CD4-positive, alpha-beta T cell treated with Interleukin-2 at 100 ng/mL for 4 hours (primary cell): ENCODE measurements at regions not wholly inside any gene's neighbourhood (a gene's known extent, or its start where the extent isn't known, plus 50 kb on each side); places are given as distances from the start of the nearest gene placed in this dataset.
"Not testable (repeated sequence)": the region's sequence is repeated elsewhere in the genome, so short reads cannot be mapped to it uniquely, and the experiment has no call there.

Experiments
- DNase-seq: peaks from one replicate; pipeline ENCODE4 v3.0.0-alpha.2; 2020; ENCODE audit warnings: low spot score

GRCh38 chr4:140246216-140246615 is 92.2 kb upstream of the MAML3 start:
- no peak for DNase-seq

- no peak for DNase-seq
These were observed 90.3 kb upstream of the MAML3 start for GRCh38 chr4:140244328-140244727.

GRCh38 chr4:140243278-140243753 is 89.3 kb upstream of the MAML3 start:
- DNase-seq, result no peak

- DNase-seq, result no peak
These were observed 88.6 kb upstream of the MAML3 start for GRCh38 chr4:140242357-140243277.

GRCh38 chr4:140240237-140240636 is 86.3 kb upstream of the MAML3 start:
- DNase-seq, result no peak

GRCh38 chr4:140239311-140239710 is 85.3 kb upstream of the MAML3 start:
- DNase-seq, result no peak

- no peak for DNase-seq
These were observed 84.5 kb upstream of the MAML3 start for GRCh38 chr4:140238351-140239056.

GRCh38 chr4:140237616-140238350 is 83.8 kb upstream of the MAML3 start:
- DNase-seq, result no peak

- no peak for DNase-seq
These were observed 82.7 kb upstream of the MAML3 start for GRCh38 chr4:140236654-140237169.

- no peak for DNase-seq
These were observed 80.7 kb upstream of the MAML3 start for GRCh38 chr4:140234697-140235060.

GRCh38 chr4:140233791-140234696 is 80.1 kb upstream of the MAML3 start:
- DNase-seq, result no peak

GRCh38 chr4:140229881-140230280 is 75.9 kb upstream of the MAML3 start:
- DNase-seq, result no peak

- no peak for DNase-seq
These were observed 73.3 kb upstream of the MAML3 start for GRCh38 chr4:140227286-140227685.

GRCh38 chr4:140223056-140223810 is 69.2 kb upstream of the MAML3 start:
- DNase-seq, result no peak

GRCh38 chr4:140222171-140222570 is 68.2 kb upstream of the MAML3 start:
- no peak for DNase-seq

GRCh38 chr4:140220058-140220457 is 66.1 kb upstream of the MAML3 start:
- no peak for DNase-seq

GRCh38 chr4:140219567-140219966 is 65.6 kb upstream of the MAML3 start:
- no peak for DNase-seq

GRCh38 chr4:140219070-140219469 is 65.1 kb upstream of the MAML3 start:
- DNase-seq, result not testable (repeated sequence)

- DNase-seq, result no peak
These were observed 59.8 kb upstream of the MAML3 start for GRCh38 chr4:140213749-140214148.

GRCh38 chr4:140213116-140213515 is 59.1 kb upstream of the MAML3 start:
- no peak for DNase-seq
